ENCODE measurements at regions not wholly inside any gene's neighbourhood (a gene's known extent, or its start where the extent isn't known, plus 50 kb on each side); places are given as distances from the start of the nearest gene placed in this dataset.

DNA sequence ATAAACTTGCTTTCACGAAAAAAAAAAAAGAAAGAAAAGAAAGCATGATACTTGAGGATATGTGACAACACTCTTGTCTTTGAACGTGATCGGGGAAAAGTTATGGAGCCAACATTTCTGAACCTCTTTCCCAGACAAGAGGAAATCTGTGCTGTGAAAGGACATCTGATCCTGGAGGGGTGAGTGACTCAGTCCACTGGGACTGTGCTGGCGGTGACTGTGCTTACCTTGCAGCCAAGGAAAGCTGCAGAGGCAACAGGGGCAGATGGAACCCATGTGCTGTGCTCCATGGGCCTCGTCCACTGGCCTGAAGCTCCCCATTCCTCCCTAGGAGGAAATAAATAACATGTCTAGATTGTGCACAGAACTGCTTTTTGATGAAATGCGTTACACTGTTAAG lies 116.5 kb upstream of the RAB11FIP2 start:
- TF ChIP-seq, protein P1, sequence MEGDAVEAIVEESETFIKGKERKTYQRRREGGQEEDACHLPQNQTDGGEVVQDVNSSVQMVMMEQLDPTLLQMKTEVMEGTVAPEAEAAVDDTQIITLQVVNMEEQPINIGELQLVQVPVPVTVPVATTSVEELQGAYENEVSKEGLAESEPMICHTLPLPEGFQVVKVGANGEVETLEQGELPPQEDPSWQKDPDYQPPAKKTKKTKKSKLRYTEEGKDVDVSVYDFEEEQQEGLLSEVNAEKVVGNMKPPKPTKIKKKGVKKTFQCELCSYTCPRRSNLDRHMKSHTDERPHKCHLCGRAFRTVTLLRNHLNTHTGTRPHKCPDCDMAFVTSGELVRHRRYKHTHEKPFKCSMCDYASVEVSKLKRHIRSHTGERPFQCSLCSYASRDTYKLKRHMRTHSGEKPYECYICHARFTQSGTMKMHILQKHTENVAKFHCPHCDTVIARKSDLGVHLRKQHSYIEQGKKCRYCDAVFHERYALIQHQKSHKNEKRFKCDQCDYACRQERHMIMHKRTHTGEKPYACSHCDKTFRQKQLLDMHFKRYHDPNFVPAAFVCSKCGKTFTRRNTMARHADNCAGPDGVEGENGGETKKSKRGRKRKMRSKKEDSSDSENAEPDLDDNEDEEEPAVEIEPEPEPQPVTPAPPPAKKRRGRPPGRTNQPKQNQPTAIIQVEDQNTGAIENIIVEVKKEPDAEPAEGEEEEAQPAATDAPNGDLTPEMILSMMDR (conservative IDR thresholded peaks at IDR 0.05; ENCODE audit: low read depth, low read length): no peak
- no peak for TF ChIP-seq EZH2 (IDR thresholded peaks at IDR 0.05; ENCODE audit: borderline replicate concordance, low read depth, low read length, poor library complexity, severe bottlenecking)

Measured in A673 (cell line).